ENCODE measurements at regions not wholly inside any gene's neighbourhood (a gene's known extent, or its start where the extent isn't known, plus 50 kb on each side); places are given as distances from the start of the nearest gene placed in this dataset.

- TF ChIP-seq EZH2 (IDR thresholded peaks at IDR 0.05; ENCODE audit: low read length, unreplicated experiment) (no peak), EZH2phosphoT487 (IDR thresholded peaks at IDR 0.05; ENCODE audit: borderline replicate concordance, low read length) (no peak)
- TF ChIP-seq, protein P1, sequence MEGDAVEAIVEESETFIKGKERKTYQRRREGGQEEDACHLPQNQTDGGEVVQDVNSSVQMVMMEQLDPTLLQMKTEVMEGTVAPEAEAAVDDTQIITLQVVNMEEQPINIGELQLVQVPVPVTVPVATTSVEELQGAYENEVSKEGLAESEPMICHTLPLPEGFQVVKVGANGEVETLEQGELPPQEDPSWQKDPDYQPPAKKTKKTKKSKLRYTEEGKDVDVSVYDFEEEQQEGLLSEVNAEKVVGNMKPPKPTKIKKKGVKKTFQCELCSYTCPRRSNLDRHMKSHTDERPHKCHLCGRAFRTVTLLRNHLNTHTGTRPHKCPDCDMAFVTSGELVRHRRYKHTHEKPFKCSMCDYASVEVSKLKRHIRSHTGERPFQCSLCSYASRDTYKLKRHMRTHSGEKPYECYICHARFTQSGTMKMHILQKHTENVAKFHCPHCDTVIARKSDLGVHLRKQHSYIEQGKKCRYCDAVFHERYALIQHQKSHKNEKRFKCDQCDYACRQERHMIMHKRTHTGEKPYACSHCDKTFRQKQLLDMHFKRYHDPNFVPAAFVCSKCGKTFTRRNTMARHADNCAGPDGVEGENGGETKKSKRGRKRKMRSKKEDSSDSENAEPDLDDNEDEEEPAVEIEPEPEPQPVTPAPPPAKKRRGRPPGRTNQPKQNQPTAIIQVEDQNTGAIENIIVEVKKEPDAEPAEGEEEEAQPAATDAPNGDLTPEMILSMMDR (conservative IDR thresholded peaks at IDR 0.05; ENCODE audit: low read depth, low read length): no peak
- Histone ChIP-seq H3K9me2 (replicated peaks; ENCODE audit: low read length) (no peaks in the 10 kb centered on the region), H3K4me3 (ENCODE audit: low read length) (no peak overlapping the region), H4K20me1 (ENCODE audit: low read length) (no peaks in the 10 kb centered on the region), H3K36me3 (ENCODE audit: low read depth, low read length) (no peaks in the 10 kb centered on the region), H3K79me2 (ENCODE audit: low read length) (no peaks in the 10 kb centered on the region), H3K27ac (ENCODE audit: low read length) (no peak overlapping the region), H3K27me3 (ENCODE audit: low read length) (peaks cover 25% of the 10 kb centered on the region), H3K4me1 (ENCODE audit: insufficient read depth, low read length) (no peaks in the 10 kb centered on the region), H3K9me3 (ENCODE audit: low read length) (no peaks in the 10 kb centered on the region), H3F3A (ENCODE audit: low read length, unreplicated experiment) (no peaks in the 10 kb centered on the region), H2AFZ (ENCODE audit: low read length) (no peak overlapping the region), H3K4me2 (ENCODE audit: low read length) (no peak overlapping the region), H3K9ac (ENCODE audit: low read length) (no peak overlapping the region)
- POLR2A ChIA-PET (ENCODE audit: unreplicated experiment): no interaction called here
- BruUV-seq (replicated peaks): no TSS peak
- ATAC-seq (no peak), DNase-seq (no peak)
- intact Hi-C loops (cut with micrococcal nuclease): no loop called here
- CTCF ChIA-PET: no interaction called here
Measured at GRCh38 chr20:39103305-39103704, 141.2 kb downstream of the DHX35 start.

DNA sequence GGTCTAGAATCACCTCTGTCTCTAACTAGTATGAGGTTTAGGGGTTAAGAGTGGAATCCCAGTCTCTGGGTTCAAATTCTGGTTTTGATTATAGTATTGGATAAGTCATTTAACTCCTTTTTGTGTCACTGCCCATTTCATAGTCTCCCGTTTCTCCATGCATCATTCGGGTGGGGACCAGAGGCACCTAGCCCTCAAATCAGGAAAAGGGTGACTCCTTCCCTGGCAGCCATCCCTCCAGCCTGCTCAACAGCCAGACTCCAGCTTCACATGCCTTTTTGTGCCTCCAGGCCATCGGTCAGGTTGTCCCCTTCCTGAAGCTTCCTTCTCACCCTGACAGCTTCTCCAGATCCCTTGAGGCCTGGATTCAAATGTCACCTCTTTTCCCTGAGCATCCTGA lies 139.8 kb downstream of the DHX35 start:
- H3K79me2 ChIP-seq (ENCODE audit: low read length): no peaks in the 10 kb centered on the region
- no peak overlapping the region for H3K4me2 ChIP-seq (ENCODE audit: low read length)
- TF ChIP-seq EZH2phosphoT487 (IDR thresholded peaks at IDR 0.05; ENCODE audit: borderline replicate concordance, low read length) (no peak), EZH2 (IDR thresholded peaks at IDR 0.05; ENCODE audit: low read length, unreplicated experiment) (no peak)
- TF ChIP-seq, protein P1 (conservative IDR thresholded peaks at IDR 0.05; ENCODE audit: low read depth, low read length): no peak
- H3K36me3 ChIP-seq (ENCODE audit: low read depth, low read length): no peaks in the 10 kb centered on the region
- intact Hi-C loops (cut with micrococcal nuclease): no loop called here
- H3K9me2 ChIP-seq (replicated peaks; ENCODE audit: low read length): no peaks in the 10 kb centered on the region
- CTCF ChIA-PET: no interaction called here
- H3K27me3 ChIP-seq (ENCODE audit: low read length): peaks cover 28% of the 10 kb centered on the region
- no peak overlapping the region for H2AFZ ChIP-seq (ENCODE audit: low read length)
- H4K20me1 ChIP-seq (ENCODE audit: low read length): no peaks in the 10 kb centered on the region
- POLR2A ChIA-PET (ENCODE audit: unreplicated experiment): no interaction called here
- ATAC-seq (no peak), DNase-seq (no peak)
- no peak overlapping the region for H3K4me3 ChIP-seq (ENCODE audit: low read length)
- H3K27ac ChIP-seq (ENCODE audit: low read length): no peak overlapping the region
- no peaks in the 10 kb centered on the region for H3K9me3 ChIP-seq (ENCODE audit: low read length)
- no peaks in the 10 kb centered on the region for H3K4me1 ChIP-seq (ENCODE audit: insufficient read depth, low read length)
- no peaks in the 10 kb centered on the region for H3F3A ChIP-seq (ENCODE audit: low read length, unreplicated experiment)
- H3K9ac ChIP-seq (ENCODE audit: low read length): no peak overlapping the region
- no TSS peak for BruUV-seq (replicated peaks)

DNA sequence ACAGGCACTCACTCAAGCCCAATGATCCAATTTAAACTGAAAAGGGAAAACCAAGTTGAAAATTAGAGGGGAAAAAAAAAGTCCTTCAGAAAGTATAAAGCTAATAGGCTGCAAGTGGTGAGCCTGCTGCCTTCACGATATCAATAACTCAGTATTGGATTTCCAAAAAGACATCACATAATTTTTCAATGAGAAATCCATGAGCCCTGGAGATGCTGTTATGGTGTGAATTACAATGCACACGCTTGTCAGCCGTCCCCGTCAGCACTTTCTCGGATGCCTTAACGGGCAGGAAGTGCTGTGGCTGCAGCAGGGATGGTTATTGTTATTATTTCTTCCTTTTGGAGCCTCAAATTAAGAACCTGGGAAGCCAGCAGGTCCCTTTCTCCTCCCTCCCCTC lies 138.5 kb downstream of the DHX35 start:
- ATAC-seq: no peak
- Histone ChIP-seq H3K79me2 (ENCODE audit: low read length) (no peaks in the 10 kb centered on the region), H3K27me3 (ENCODE audit: low read length) (peaks cover 28% of the 10 kb centered on the region), H3K9ac (ENCODE audit: low read length) (no peak overlapping the region), H3F3A (ENCODE audit: low read length, unreplicated experiment) (no peaks in the 10 kb centered on the region), H3K27ac (ENCODE audit: low read length) (no peak overlapping the region), H3K4me1 (ENCODE audit: insufficient read depth, low read length) (no peaks in the 10 kb centered on the region), H3K9me3 (ENCODE audit: low read length) (no peaks in the 10 kb centered on the region), H4K20me1 (ENCODE audit: low read length) (no peaks in the 10 kb centered on the region), H3K4me3 (ENCODE audit: low read length) (no peak overlapping the region), H3K4me2 (ENCODE audit: low read length) (no peak overlapping the region), H3K36me3 (ENCODE audit: low read depth, low read length) (no peaks in the 10 kb centered on the region), H3K9me2 (replicated peaks; ENCODE audit: low read length) (no peaks in the 10 kb centered on the region), H2AFZ (ENCODE audit: low read length) (no peak overlapping the region)
- ChIA-PET POLR2A (ENCODE audit: unreplicated experiment) (no interaction called here), CTCF (no interaction called here)
- no peak for TF ChIP-seq EZH2 (IDR thresholded peaks at IDR 0.05; ENCODE audit: low read length, unreplicated experiment)
- TF ChIP-seq, protein P1 (conservative IDR thresholded peaks at IDR 0.05; ENCODE audit: low read depth, low read length): no peak
- no peak for TF ChIP-seq EZH2phosphoT487 (IDR thresholded peaks at IDR 0.05; ENCODE audit: borderline replicate concordance, low read length)
- DNase-seq: no peak
- no TSS peak for BruUV-seq (replicated peaks)
- intact Hi-C loops (cut with micrococcal nuclease): no loop called here
